Keratinocyte (primary cell): ENCODE measurements at regions not wholly inside any gene's neighbourhood (a gene's known extent, or its start where the extent isn't known, plus 50 kb on each side); places are given as distances from the start of the nearest gene placed in this dataset.

ENCODE experiments used
- DNase-seq: peaks from one replicate; pipeline ENCODE4 v3.0.0-alpha.2; 2011; ENCODE audit warnings: low read depth, missing footprints, low spot score
- FAIRE-seq: peaks from 2 replicates; lab custom pipeline; 2011; peaks lifted over from hg19 to GRCh38; lab: Jason Lieb, UNC
- H2AFZ ChIP-seq: 2 replicates; pipeline ENCODE4 v1.6.0; 2012; ENCODE audit warnings: low read length, control low read depth, inconsistent platforms; ENCODE audit not compliant: control insufficient read depth
- H3K27ac ChIP-seq: 2 replicates; pipeline ENCODE4 v1.5.1; 2011; ENCODE audit warnings: low read length; ENCODE audit not compliant: control insufficient read depth, insufficient read depth
- H3K27me3 ChIP-seq: 3 replicates; pipeline ENCODE4 v1.6.0; 2011; ENCODE audit warnings: low read length; ENCODE audit not compliant: control insufficient read depth, insufficient read depth; ENCODE audit errors: extremely low read depth
- H3K36me3 ChIP-seq, 2 experiments: 2 replicates in 1 of 2; 3 replicates in 1 of 2; pipeline ENCODE4 v1.5.1; 2011; ENCODE audit warnings: low read length in 2 of 2, mild to moderate bottlenecking in 1 of 2; ENCODE audit not compliant: control insufficient read depth in 2 of 2, insufficient read depth in 2 of 2; ENCODE audit errors: extremely low read depth in 1 of 2
- H3K4me1 ChIP-seq: 3 replicates; pipeline ENCODE4 v1.5.1; 2011; ENCODE audit warnings: low read length; ENCODE audit not compliant: control insufficient read depth, insufficient read depth; ENCODE audit errors: extremely low read depth
- H3K4me2 ChIP-seq: 3 replicates; pipeline ENCODE4 v1.6.0; 2011; ENCODE audit warnings: low read depth, low read length; ENCODE audit not compliant: control insufficient read depth, insufficient read depth; ENCODE audit errors: extremely low read depth
- H3K4me3 ChIP-seq, 3 experiments: fragments of 200-600 bp in 1 of 3; sonication (generic) in 1 of 3; 2 replicates in 2 of 3; 3 replicates in 1 of 3; pipeline ENCODE4 v1.5.1; 2011 to 2016; ENCODE audit warnings: low read length in 3 of 3, mild to moderate bottlenecking in 3 of 3, control low read depth in 2 of 3, inconsistent platforms in 1 of 3, low read depth in 1 of 3, mixed read lengths in 1 of 3, mixed run types in 1 of 3, moderate library complexity in 1 of 3; ENCODE audit not compliant: control insufficient read depth in 2 of 3, insufficient read depth in 2 of 3; ENCODE audit errors: extremely low read depth in 1 of 3
- H3K79me2 ChIP-seq: 2 replicates; pipeline ENCODE4 v1.6.0; 2012; ENCODE audit warnings: low read length; ENCODE audit not compliant: control insufficient read depth, insufficient read depth
- H3K9ac ChIP-seq: 3 replicates; pipeline ENCODE4 v1.6.0; 2011; ENCODE audit warnings: low read length; ENCODE audit not compliant: control insufficient read depth, insufficient read depth; ENCODE audit errors: extremely low read depth
- H3K9me1 ChIP-seq: 3 replicates; pipeline ENCODE4 v1.6.0; 2011; ENCODE audit warnings: low read length; ENCODE audit not compliant: control insufficient read depth, insufficient read depth; ENCODE audit errors: extremely low read depth
- H3K9me3 ChIP-seq: 2 replicates; pipeline ENCODE4 v1.5.1; 2012; ENCODE audit warnings: low read depth, low read length; ENCODE audit not compliant: control insufficient read depth
- H4K20me1 ChIP-seq: 3 replicates; pipeline ENCODE4 v1.6.0; 2011; ENCODE audit warnings: low read length; ENCODE audit not compliant: control insufficient read depth, insufficient read depth; ENCODE audit errors: extremely low read depth
- EZH2 ChIP-seq: IDR thresholded peaks from one replicate; pipeline ENCODE4 v1.6.1; 2012; ENCODE audit warnings: inconsistent platforms, mild to moderate bottlenecking, low read length, moderate library complexity
- dilution Hi-C: fragments of 300-500 bp; cut with MboI; formaldehyde crosslinking; loops from one replicate; pipeline ENCODE4 v1.7.0; 2020; ENCODE audit warnings: low sequenced_read_pairs; ENCODE audit not compliant: extremely low pct_ligation_motif_present
- TF ChIP-seq, protein P1 (sequence below), 3 experiments: IDR thresholded peaks in 1 of 3; conservative IDR thresholded peaks in 1 of 3; optimal IDR thresholded peaks in 1 of 3; 2 replicates in 2 of 3; 3 replicates in 1 of 3; pipeline versions ENCODE3 to v1.5.1; 2011; ENCODE audit warnings: low read length in 3 of 3, mild to moderate bottlenecking in 3 of 3, moderate library complexity in 2 of 3, control low read depth in 1 of 3, inconsistent platforms in 1 of 3; ENCODE audit not compliant: insufficient read depth in 2 of 3; ENCODE audit errors: extremely low read depth in 1 of 3

DNA sequence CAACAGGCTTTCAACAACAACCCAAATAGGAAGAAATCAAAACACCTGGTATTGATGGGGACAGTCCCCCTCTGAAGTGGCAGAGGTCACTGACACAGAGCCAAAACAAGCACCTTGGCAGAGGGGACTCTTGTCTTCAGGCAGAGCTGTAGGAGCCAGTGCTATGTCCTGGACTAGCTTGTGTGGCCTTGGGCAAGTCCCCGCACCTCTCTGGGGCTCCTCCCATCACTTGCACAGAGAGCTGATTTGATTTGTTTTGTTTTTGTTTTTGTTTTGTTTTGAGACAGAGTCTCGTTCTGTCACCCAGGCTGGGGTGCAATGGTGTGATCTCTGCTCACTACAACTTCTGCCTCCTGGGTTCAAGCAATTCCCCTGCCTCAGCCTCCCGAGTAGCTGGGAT is 100.8 kb downstream of the C9orf50 start:
- no peak overlapping the region for H3K4me3 ChIP-seq
- H3K4me1 ChIP-seq = no peaks in the 10 kb centered on the region
- no peaks in the 10 kb centered on the region for H3K79me2 ChIP-seq
- dilution Hi-C loops = no loop called here
- DNase-seq = no peak
- no peaks in the 10 kb centered on the region for H4K20me1 ChIP-seq
- FAIRE-seq = no peak
- no peaks in the 10 kb centered on the region for H3K9me3 ChIP-seq
- no peak overlapping the region for H3K27ac ChIP-seq
- H3K4me2 ChIP-seq = no peak overlapping the region
- peaks cover 2% of the 10 kb centered on the region for H3K27me3 ChIP-seq
- H3K9ac ChIP-seq = no peak overlapping the region
- no peaks in the 10 kb centered on the region for H3K9me1 ChIP-seq
- no peak overlapping the region for H2AFZ ChIP-seq
- H3K36me3 ChIP-seq = no peaks in the 10 kb centered on the region
- no peak for TF ChIP-seq EZH2
- TF ChIP-seq, protein P1, sequence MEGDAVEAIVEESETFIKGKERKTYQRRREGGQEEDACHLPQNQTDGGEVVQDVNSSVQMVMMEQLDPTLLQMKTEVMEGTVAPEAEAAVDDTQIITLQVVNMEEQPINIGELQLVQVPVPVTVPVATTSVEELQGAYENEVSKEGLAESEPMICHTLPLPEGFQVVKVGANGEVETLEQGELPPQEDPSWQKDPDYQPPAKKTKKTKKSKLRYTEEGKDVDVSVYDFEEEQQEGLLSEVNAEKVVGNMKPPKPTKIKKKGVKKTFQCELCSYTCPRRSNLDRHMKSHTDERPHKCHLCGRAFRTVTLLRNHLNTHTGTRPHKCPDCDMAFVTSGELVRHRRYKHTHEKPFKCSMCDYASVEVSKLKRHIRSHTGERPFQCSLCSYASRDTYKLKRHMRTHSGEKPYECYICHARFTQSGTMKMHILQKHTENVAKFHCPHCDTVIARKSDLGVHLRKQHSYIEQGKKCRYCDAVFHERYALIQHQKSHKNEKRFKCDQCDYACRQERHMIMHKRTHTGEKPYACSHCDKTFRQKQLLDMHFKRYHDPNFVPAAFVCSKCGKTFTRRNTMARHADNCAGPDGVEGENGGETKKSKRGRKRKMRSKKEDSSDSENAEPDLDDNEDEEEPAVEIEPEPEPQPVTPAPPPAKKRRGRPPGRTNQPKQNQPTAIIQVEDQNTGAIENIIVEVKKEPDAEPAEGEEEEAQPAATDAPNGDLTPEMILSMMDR (optimal IDR thresholded peaks at IDR 0.05 in 1 of 3, IDR thresholded peaks at IDR 0.05 in 1 of 3, conservative IDR thresholded peaks at IDR 0.05 in 1 of 3; ENCODE audit: extremely low read depth in 1 of 3, insufficient read depth in 2 of 3, low read length in 3 of 3) = no peak

DNA sequence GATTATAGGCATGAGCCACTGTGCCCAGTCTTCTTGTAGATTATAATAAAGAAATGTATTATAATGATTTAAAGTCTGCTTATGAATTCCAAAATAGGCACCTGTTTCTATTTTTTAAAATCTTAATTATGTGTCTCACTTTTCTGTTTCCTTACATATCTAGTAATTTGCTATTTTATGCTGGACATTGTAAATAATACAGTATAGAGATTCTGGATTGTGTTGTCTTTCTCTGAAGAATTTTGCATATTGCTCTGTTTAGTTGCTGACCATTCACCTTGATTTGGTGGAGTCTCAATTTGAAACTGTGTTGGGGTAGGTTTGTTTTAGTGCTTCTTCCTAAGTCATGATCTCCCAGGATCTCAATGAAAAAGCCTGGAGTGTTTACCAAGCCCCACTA is 102.8 kb downstream of the C9orf50 start:
- H3K27me3 ChIP-seq = no peaks in the 10 kb centered on the region
- no peaks in the 10 kb centered on the region for H3K36me3 ChIP-seq
- FAIRE-seq (no peak), DNase-seq (no peak)
- H3K79me2 ChIP-seq = no peaks in the 10 kb centered on the region
- no peak overlapping the region for H3K27ac ChIP-seq
- no peak overlapping the region for H3K4me2 ChIP-seq
- dilution Hi-C loops = no loop called here
- H3K9ac ChIP-seq = no peak overlapping the region
- no peaks in the 10 kb centered on the region for H3K9me1 ChIP-seq
- H4K20me1 ChIP-seq = no peaks in the 10 kb centered on the region
- no peaks in the 10 kb centered on the region for H3K4me1 ChIP-seq
- TF ChIP-seq EZH2 = no peak
- TF ChIP-seq, protein P1 (optimal IDR thresholded peaks at IDR 0.05 in 1 of 3, IDR thresholded peaks at IDR 0.05 in 1 of 3, conservative IDR thresholded peaks at IDR 0.05 in 1 of 3; ENCODE audit: extremely low read depth in 1 of 3, insufficient read depth in 2 of 3, low read length in 3 of 3) = no peak
- H2AFZ ChIP-seq = no peak overlapping the region
- peaks cover 10% of the 10 kb centered on the region for H3K9me3 ChIP-seq
- no peak overlapping the region for H3K4me3 ChIP-seq
